ENCODE measurements at regions not wholly inside any gene's neighbourhood (a gene's known extent, or its start where the extent isn't known, plus 50 kb on each side); places are given as distances from the start of the nearest gene placed in this dataset.
"Not testable (repeated sequence)": the region's sequence is repeated elsewhere in the genome, so short reads cannot be mapped to it uniquely, and the experiment has no call there.

DNA sequence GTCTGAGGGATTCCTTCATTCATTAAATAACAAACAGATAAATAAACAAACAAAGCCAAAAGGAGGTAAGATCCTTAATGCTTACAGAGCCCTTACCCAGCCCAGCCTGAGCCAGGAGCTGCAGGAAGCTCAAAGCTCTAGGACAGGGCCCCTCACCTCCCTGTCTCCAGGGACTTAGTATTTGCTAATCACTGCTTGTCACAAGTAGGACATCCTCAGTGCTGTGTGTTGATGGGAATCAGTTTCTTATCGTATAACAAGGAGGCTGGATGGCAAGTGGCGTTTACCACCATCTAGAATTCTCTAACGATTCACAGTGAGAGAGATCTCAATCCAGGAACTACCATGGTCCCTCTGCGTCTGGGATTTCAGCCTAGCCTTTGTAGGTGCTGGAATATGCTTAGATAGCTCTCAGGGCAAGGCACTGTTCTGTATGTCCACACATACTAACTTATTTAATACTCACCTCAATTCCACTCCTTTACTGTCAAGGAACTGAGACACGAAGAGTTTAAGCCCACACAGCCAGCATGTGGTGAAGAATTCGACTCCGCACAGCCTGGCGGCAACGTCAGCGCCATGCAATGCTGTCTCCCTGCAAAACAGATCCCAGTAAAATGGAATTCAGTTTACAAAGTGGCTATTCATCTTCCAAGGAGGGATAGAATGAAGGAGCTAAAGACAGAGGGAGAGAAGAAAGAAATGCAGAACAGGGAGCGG is 164.8 kb downstream of the MYCN start:
- no peaks in the 10 kb centered on the region for H3K36me3 Mint-ChIP-seq (ENCODE audit: low read depth)
- intact Hi-C loops (cut with micrococcal nuclease), result no loop called here
- no peaks in the 10 kb centered on the region for H3K9me3 Mint-ChIP-seq
- no peaks in the 10 kb centered on the region for H3K4me1 Mint-ChIP-seq (ENCODE audit: low read depth)
- no peak overlapping the region for H3K27ac Mint-ChIP-seq
- no peak overlapping the region for H3K4me3 Mint-ChIP-seq
- no peaks in the 10 kb centered on the region for H3K27me3 Mint-ChIP-seq

- Mint-ChIP-seq H3K36me3 (ENCODE audit: low read depth) (no peaks in the 10 kb centered on the region), H3K27me3 (no peaks in the 10 kb centered on the region), H3K9me3 (no peaks in the 10 kb centered on the region), H3K27ac (no peak overlapping the region), H3K4me1 (ENCODE audit: low read depth) (no peaks in the 10 kb centered on the region), H3K4me3 (no peak overlapping the region)
- intact Hi-C loops (cut with micrococcal nuclease), result no loop called here
These were observed 164.1 kb downstream of the MYCN start for GRCh38 chr2:16104315-16104948.

GRCh38 chr2:16103614-16104314 is 163.4 kb downstream of the MYCN start:
- no peaks in the 10 kb centered on the region for H3K9me3 Mint-ChIP-seq
- intact Hi-C loops (cut with micrococcal nuclease), result no loop called here
- no peak overlapping the region for H3K27ac Mint-ChIP-seq
- no peaks in the 10 kb centered on the region for H3K36me3 Mint-ChIP-seq (ENCODE audit: low read depth)
- H3K4me1 Mint-ChIP-seq (ENCODE audit: low read depth), result no peaks in the 10 kb centered on the region
- H3K4me3 Mint-ChIP-seq, result no peak overlapping the region
- H3K27me3 Mint-ChIP-seq, result no peaks in the 10 kb centered on the region

DNA sequence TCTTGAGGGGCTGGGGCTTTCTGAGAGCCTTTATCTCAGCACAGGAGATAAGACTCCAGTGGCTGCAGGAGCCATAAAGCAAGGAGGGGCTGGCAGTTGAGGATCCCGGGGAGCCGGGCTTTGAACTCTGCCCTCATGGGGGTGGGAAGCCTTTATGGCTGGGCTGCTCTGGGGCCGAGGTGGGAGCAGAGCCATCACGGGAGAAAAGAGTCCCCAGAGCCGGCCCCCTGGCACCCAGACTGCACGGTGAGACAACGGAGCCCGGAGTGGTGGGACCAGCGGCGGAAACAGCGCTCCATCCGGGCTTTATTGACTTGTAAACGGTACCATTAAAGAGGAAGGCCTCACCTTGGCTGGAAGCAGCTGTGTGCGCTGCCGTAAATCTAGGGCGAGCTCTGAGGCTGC is 162.6 kb downstream of the MYCN start:
- Mint-ChIP-seq H3K4me1 (ENCODE audit: low read depth) (no peaks in the 10 kb centered on the region), H3K9me3 (no peaks in the 10 kb centered on the region), H3K27ac (no peak overlapping the region), H3K4me3 (no peak overlapping the region), H3K27me3 (no peaks in the 10 kb centered on the region), H3K36me3 (ENCODE audit: low read depth) (no peaks in the 10 kb centered on the region)
- intact Hi-C loops (cut with micrococcal nuclease), result no loop called here

DNA sequence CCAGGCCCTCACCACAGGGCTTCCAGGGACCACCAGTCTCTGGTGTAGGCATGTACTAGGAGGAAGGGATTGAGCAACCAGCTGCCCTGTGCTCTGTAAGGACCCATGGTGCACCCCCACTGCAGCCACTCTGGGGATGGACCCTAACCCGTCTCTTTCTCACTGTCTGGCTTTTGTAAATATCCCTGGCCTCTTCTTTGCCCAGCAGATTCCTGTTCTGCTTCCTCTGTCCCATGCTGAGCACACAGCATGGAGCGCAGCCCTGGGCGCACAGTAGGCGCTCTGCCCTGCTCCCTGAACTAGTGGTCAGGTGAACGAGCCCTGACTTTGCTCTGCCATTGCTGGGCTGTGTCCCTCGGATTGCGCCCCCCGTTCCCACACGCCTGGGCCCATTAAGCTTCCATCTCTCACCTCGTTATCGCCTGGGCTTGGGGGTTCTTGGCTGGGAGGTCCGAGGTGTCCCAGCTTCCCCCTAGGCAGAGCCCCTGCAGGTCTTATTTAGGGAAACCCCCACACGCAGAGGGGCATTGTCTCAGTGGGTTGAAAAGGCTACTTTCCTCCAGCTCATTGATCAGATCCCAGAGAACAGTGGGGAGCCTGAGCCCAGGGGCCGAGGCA is 162.1 kb downstream of the MYCN start:
- Mint-ChIP-seq H3K9me3 (no peaks in the 10 kb centered on the region), H3K36me3 (ENCODE audit: low read depth) (no peaks in the 10 kb centered on the region), H3K27me3 (no peaks in the 10 kb centered on the region), H3K4me3 (no peak overlapping the region), H3K4me1 (ENCODE audit: low read depth) (no peaks in the 10 kb centered on the region), H3K27ac (no peak overlapping the region)
- intact Hi-C loops (cut with micrococcal nuclease), result no loop called here

- Mint-ChIP-seq H3K4me3 (no peak overlapping the region), H3K27me3 (no peaks in the 10 kb centered on the region), H3K27ac (no peak overlapping the region), H3K9me3 (no peaks in the 10 kb centered on the region), H3K4me1 (ENCODE audit: low read depth) (no peaks in the 10 kb centered on the region), H3K36me3 (ENCODE audit: low read depth) (no peaks in the 10 kb centered on the region)
- intact Hi-C loops (cut with micrococcal nuclease), result no loop called here
These were observed 160.8 kb downstream of the MYCN start for GRCh38 chr2:16101196-16101595.

GRCh38 chr2:16100006-16100405 is 159.7 kb downstream of the MYCN start:
- Mint-ChIP-seq H3K4me1 (ENCODE audit: low read depth) (no peaks in the 10 kb centered on the region), H3K9me3 (no peaks in the 10 kb centered on the region), H3K27me3 (no peaks in the 10 kb centered on the region), H3K36me3 (ENCODE audit: low read depth) (no peaks in the 10 kb centered on the region), H3K4me3 (no peak overlapping the region), H3K27ac (no peak overlapping the region)
- intact Hi-C loops (cut with micrococcal nuclease), result no loop called here

DNA sequence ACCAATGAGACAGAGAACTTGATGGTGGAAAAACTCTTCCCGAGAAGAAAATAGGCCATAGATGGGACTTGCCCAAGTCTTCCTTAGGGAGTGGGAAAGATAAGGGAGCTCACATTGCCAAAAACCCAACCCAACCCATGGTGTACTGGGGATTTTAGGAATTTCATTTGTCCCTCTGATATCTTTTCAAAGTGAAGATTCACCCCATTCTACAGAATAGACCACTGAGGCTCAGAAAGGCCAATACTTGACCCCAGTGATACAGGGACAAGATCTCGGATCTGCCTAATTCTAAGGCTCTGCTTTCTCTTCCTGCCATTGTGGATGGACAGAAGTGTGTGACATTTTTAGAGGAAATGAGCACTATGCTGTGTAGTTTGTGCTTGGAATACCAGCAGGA is 159.0 kb downstream of the MYCN start:
- Mint-ChIP-seq H3K4me3 (no peak overlapping the region), H3K4me1 (ENCODE audit: low read depth) (no peaks in the 10 kb centered on the region), H3K36me3 (ENCODE audit: low read depth) (no peaks in the 10 kb centered on the region), H3K9me3 (no peaks in the 10 kb centered on the region), H3K27ac (no peak overlapping the region), H3K27me3 (no peaks in the 10 kb centered on the region)
- intact Hi-C loops (cut with micrococcal nuclease), result no loop called here

GRCh38 chr2:16096962-16097361 is 156.6 kb downstream of the MYCN start:
- intact Hi-C loops (cut with micrococcal nuclease), result no loop called here

DNA sequence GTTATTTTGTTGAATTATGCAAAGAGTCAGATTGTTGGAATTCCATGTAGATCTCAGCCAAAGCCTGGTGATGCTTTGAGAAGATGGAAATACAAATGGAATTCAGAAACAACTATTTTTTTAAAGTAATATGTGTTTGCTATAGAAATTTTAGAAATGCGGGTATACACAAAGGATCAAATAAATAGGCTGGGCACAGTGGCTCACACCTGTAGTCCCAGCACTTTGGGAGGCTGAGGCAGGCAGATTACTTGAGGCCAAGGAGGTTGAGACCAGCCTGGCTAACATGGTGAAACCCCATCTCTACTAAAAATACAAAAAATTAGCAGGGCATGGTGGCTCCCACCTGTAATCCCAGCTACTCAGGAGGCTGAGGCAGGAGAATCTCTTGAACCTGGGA is 155.1 kb downstream of the MYCN start:
- intact Hi-C loops (cut with micrococcal nuclease); H3K9me3 Mint-ChIP-seq: not testable (repeated sequence)

More at GRCh38 chr2:16096962-16097361, 156.6 kb downstream of the MYCN start:
- Mint-ChIP-seq H3K27me3 (no peaks in the 10 kb centered on the region), H3K36me3 (ENCODE audit: low read depth) (no peaks in the 10 kb centered on the region), H3K27ac (no peak overlapping the region), H3K9me3 (no peaks in the 10 kb centered on the region), H3K4me3 (no peak overlapping the region), H3K4me1 (ENCODE audit: low read depth) (no peaks in the 10 kb centered on the region)

DNA sequence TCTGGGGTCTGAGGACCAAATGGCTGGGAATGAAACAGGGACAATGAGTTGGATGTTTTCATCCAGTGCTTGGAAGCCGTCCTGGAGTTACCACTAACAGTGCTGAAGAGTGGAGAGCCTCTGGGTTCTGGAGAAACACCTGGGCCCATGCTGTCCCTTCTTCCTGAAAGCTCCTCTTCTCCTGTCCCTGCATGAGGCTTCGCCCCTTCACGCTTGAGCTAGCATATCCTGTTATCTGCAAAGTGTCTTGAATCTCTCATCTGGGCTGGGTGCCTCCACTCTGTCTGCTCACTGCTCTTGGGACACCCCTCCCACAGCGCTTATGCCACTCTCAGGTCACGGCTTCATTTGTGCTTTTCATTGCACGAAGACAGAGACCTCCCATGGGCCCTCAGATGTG is 154.5 kb downstream of the MYCN start:
- Mint-ChIP-seq H3K36me3 (ENCODE audit: low read depth) (no peaks in the 10 kb centered on the region), H3K27ac (no peak overlapping the region), H3K9me3 (no peaks in the 10 kb centered on the region), H3K27me3 (no peaks in the 10 kb centered on the region), H3K4me3 (no peak overlapping the region), H3K4me1 (ENCODE audit: low read depth) (no peaks in the 10 kb centered on the region)
- intact Hi-C loops (cut with micrococcal nuclease), result no loop called here

More for the DNA sequence above, 155.1 kb downstream of the MYCN start:
- not testable (repeated sequence) for H3K27ac Mint-ChIP-seq; H3K4me1 Mint-ChIP-seq (ENCODE audit: low read depth); H3K27me3 Mint-ChIP-seq; H3K4me3 Mint-ChIP-seq; H3K36me3 Mint-ChIP-seq (ENCODE audit: low read depth)

- Mint-ChIP-seq H3K27ac (no peak overlapping the region), H3K36me3 (ENCODE audit: low read depth) (no peaks in the 10 kb centered on the region), H3K4me1 (ENCODE audit: low read depth) (no peaks in the 10 kb centered on the region), H3K27me3 (no peaks in the 10 kb centered on the region), H3K9me3 (no peaks in the 10 kb centered on the region), H3K4me3 (no peak overlapping the region)
- intact Hi-C loops (cut with micrococcal nuclease), result no loop called here
These were observed 153.5 kb downstream of the MYCN start for GRCh38 chr2:16093639-16094529.

GRCh38 chr2:16092861-16093638 is 152.7 kb downstream of the MYCN start:
- H3K36me3 Mint-ChIP-seq (ENCODE audit: low read depth), result no peaks in the 10 kb centered on the region

More at GRCh38 chr2:16092861-16093638, 152.7 kb downstream of the MYCN start:
- Mint-ChIP-seq H3K27ac (no peak overlapping the region), H3K4me3 (no peak overlapping the region), H3K27me3 (no peaks in the 10 kb centered on the region), H3K4me1 (ENCODE audit: low read depth) (no peaks in the 10 kb centered on the region), H3K9me3 (no peaks in the 10 kb centered on the region)
- intact Hi-C loops (cut with micrococcal nuclease), result no loop called here
